ENCODE measurements at regions not wholly inside any gene's neighbourhood (a gene's known extent, or its start where the extent isn't known, plus 50 kb on each side); places are given as distances from the start of the nearest gene placed in this dataset.

GRCh38 chr2:149735237-149735958 is 147.8 kb upstream of the MMADHC start:
- TF ChIP-seq EP300 (IDR thresholded peaks at IDR 0.05; ENCODE audit: low read depth) (no peak), POLR2A (IDR thresholded peaks at IDR 0.05) (no peak), POLR2AphosphoS5 (IDR thresholded peaks at IDR 0.05) (no peak), CTCF (IDR thresholded peaks at IDR 0.05) (no peak)
- H3K9me3 ChIP-seq: no peaks in the 10 kb centered on the region
- in situ Hi-C loops (cut with MboI; ENCODE audit: low pct_ligation_motif_present in 1 of 4, low pct_unique_long_range_greater_than_20kb in 1 of 4, low sequenced_read_pairs in 3 of 4) (no loop called here), intact Hi-C loops (cut with DNase I; ENCODE audit: low total_unique reads) (no loop called here)
- 57 to 60% methylated on average over 4 of the region's 4 CpGs for WGBS, 2 donors (ENCODE audit: low coverage in 1 of 2)
- H3K4me3 ChIP-seq: no peak overlapping the region
- H3K4me1 ChIP-seq: peaks cover 0 to 7% (median 0%) of the 10 kb centered on the region in 4 donors
- no peaks in the 10 kb centered on the region for H3K36me3 ChIP-seq
- no peaks in the 10 kb centered on the region for H3K27me3 ChIP-seq
- no peak for DNase-seq
- H3K27ac ChIP-seq: no peak overlapping the region

GRCh38 chr2:149733936-149734685 is 146.5 kb upstream of the MMADHC start:
- H3K4me3 ChIP-seq: no peak overlapping the region
- TF ChIP-seq EP300 (IDR thresholded peaks at IDR 0.05; ENCODE audit: low read depth): no peak
- TF ChIP-seq POLR2A (IDR thresholded peaks at IDR 0.05): no peak
- TF ChIP-seq CTCF (IDR thresholded peaks at IDR 0.05): no peak
- TF ChIP-seq POLR2AphosphoS5 (IDR thresholded peaks at IDR 0.05): no peak
- no peak for DNase-seq
- H3K9me3 ChIP-seq: no peaks in the 10 kb centered on the region
- intact Hi-C loops (cut with DNase I; ENCODE audit: low total_unique reads) (no loop called here), in situ Hi-C loops (cut with MboI; ENCODE audit: low pct_ligation_motif_present in 1 of 4, low pct_unique_long_range_greater_than_20kb in 1 of 4, low sequenced_read_pairs in 3 of 4) (no loop called here)
- H3K4me1 ChIP-seq: peaks cover 0 to 7% (median 0%) of the 10 kb centered on the region in 4 donors
- H3K27me3 ChIP-seq: no peaks in the 10 kb centered on the region
- H3K36me3 ChIP-seq: no peaks in the 10 kb centered on the region
- no peak overlapping the region for H3K27ac ChIP-seq
- WGBS, 2 donors (ENCODE audit: low coverage in 1 of 2): 52 to 61% methylated on average over 3 of the region's 3 CpGs

GRCh38 chr2:149732730-149733290 is 145.2 kb upstream of the MMADHC start:
- Histone ChIP-seq H3K4me3 (no peak overlapping the region), H3K9me3 (no peaks in the 10 kb centered on the region), H3K36me3 (no peaks in the 10 kb centered on the region), H3K4me1 (peaks cover 0 to 7% (median 0%) of the 10 kb centered on the region in 4 donors), H3K27ac (no peak overlapping the region), H3K27me3 (no peaks in the 10 kb centered on the region)
- intact Hi-C loops (cut with DNase I; ENCODE audit: low total_unique reads) (no loop called here), in situ Hi-C loops (cut with MboI; ENCODE audit: low pct_ligation_motif_present in 1 of 4, low pct_unique_long_range_greater_than_20kb in 1 of 4, low sequenced_read_pairs in 3 of 4) (no loop called here)
- TF ChIP-seq CTCF (IDR thresholded peaks at IDR 0.05) (no peak), POLR2AphosphoS5 (IDR thresholded peaks at IDR 0.05) (no peak), EP300 (IDR thresholded peaks at IDR 0.05; ENCODE audit: low read depth) (no peak), POLR2A (IDR thresholded peaks at IDR 0.05) (no peak)
- WGBS, 2 donors (ENCODE audit: low coverage in 1 of 2): 85% methylated on average over 1 of the region's 1 CpG; no CpG with 5 or more reads in 1 of the 2 donors
- no peak for DNase-seq

GRCh38 chr2:149732001-149732685 is 144.6 kb upstream of the MMADHC start:
- H3K27ac ChIP-seq: no peak overlapping the region
- DNase-seq: peak; percentile 36
- no peaks in the 10 kb centered on the region for H3K27me3 ChIP-seq
- H3K36me3 ChIP-seq: no peaks in the 10 kb centered on the region
- H3K9me3 ChIP-seq: no peaks in the 10 kb centered on the region
- in situ Hi-C loops (cut with MboI; ENCODE audit: low pct_ligation_motif_present in 1 of 4, low pct_unique_long_range_greater_than_20kb in 1 of 4, low sequenced_read_pairs in 3 of 4): no loop called here
- no peak for TF ChIP-seq POLR2AphosphoS5 (IDR thresholded peaks at IDR 0.05)
- TF ChIP-seq EP300 (IDR thresholded peaks at IDR 0.05; ENCODE audit: low read depth): no peak
- no peak for TF ChIP-seq POLR2A (IDR thresholded peaks at IDR 0.05)
- no peak for TF ChIP-seq CTCF (IDR thresholded peaks at IDR 0.05)
- WGBS, 2 donors (ENCODE audit: low coverage in 1 of 2): 46 to 50% methylated on average over 3 to 4 of the region's 4 CpGs
- H3K4me3 ChIP-seq: no peak overlapping the region
- peaks cover 0 to 7% (median 0%) of the 10 kb centered on the region in 4 donors for H3K4me1 ChIP-seq
- intact Hi-C loops (cut with DNase I; ENCODE audit: low total_unique reads): no loop called here
